WTC11 (cell line): ENCODE measurements at regions not wholly inside any gene's neighbourhood (a gene's known extent, or its start where the extent isn't known, plus 50 kb on each side); places are given as distances from the start of the nearest gene placed in this dataset.

Source experiments
- ATAC-seq: fragments of 200-7000 bp; cut with Tn5 transposase; 2 replicates; pipeline ENCODE4 v1.10.0; 2021; ENCODE audit warnings: mild to moderate bottlenecking, moderate library complexity
- CTCF ChIA-PET: fragments of 300-600 bp; sonication (Branson Sonifier 250); formaldehyde crosslinking; loops from one replicate; lab custom pipeline; 2021; ENCODE audit warnings: antibody characterized with exemption; lab: Charles Lee
- POLR2A ChIA-PET: fragments of 350-600 bp; sonication (Branson Sonifier 250); formaldehyde crosslinking; loops from one replicate; lab custom pipeline; 2021; ENCODE audit warnings: antibody characterized with exemption; lab: Charles Lee
- DNase-seq: peaks from one replicate; pipeline ENCODE4 v3.0.0; 2021; ENCODE audit warnings: low spot score
- H3K27ac Mint-ChIP-seq: 2 replicates; pipeline ENCODE4 v1.8.0; 2021; ENCODE audit warnings: mixed read lengths
- H3K27me3 Mint-ChIP-seq: 2 replicates; pipeline ENCODE4 v1.8.0; 2021; ENCODE audit warnings: low read depth, mild to moderate bottlenecking, moderate library complexity, mixed read lengths
- H3K36me3 Mint-ChIP-seq: 2 replicates; pipeline ENCODE4 v1.8.0; 2021; ENCODE audit warnings: mixed read lengths
- H3K4me1 Mint-ChIP-seq: 2 replicates; pipeline ENCODE4 v1.8.0; 2022; ENCODE audit warnings: mixed read lengths
- H3K4me3 Mint-ChIP-seq: 2 replicates; pipeline ENCODE4 v1.8.0; 2021; ENCODE audit warnings: mild to moderate bottlenecking, moderate library complexity, mixed read lengths
- H3K9me3 Mint-ChIP-seq: 2 replicates; pipeline ENCODE4 v1.8.0; 2021; ENCODE audit warnings: mixed read lengths
- AFF4 ChIP-seq: sonication (generic); formaldehyde crosslinking; IDR thresholded peaks from 2 replicates; pipeline ENCODE4 v1.8.1; 2023; ENCODE audit warnings: mild to moderate bottlenecking, missing genetic modification reagents, borderline replicate concordance
- AR ChIP-seq: fragments of 250-450 bp; sonication (Bioruptor Pico); IDR thresholded peaks from 2 replicates; pipeline ENCODE4 v1.9.0; 2021; ENCODE audit warnings: mild to moderate bottlenecking
- CTCF ChIP-seq: fragments of 200-600 bp; IDR thresholded peaks from 2 replicates; pipeline ENCODE4 v1.8.0; 2022; ENCODE audit warnings: antibody characterized with exemption
- E2F1 ChIP-seq: sonication (generic); formaldehyde crosslinking; IDR thresholded peaks from 2 replicates; pipeline ENCODE4 v1.8.0; 2022; ENCODE audit warnings: mild to moderate bottlenecking, missing genetic modification reagents
- ELF4 ChIP-seq: sonication (generic); formaldehyde crosslinking; IDR thresholded peaks from 2 replicates; pipeline ENCODE4 v1.8.1; 2022; ENCODE audit warnings: low read depth, mild to moderate bottlenecking, moderate library complexity, missing genetic modification reagents
- FOXK1 ChIP-seq: sonication (generic); formaldehyde crosslinking; IDR thresholded peaks from 2 replicates; pipeline ENCODE4 v1.8.0; 2022; ENCODE audit warnings: mild to moderate bottlenecking, moderate library complexity, missing genetic modification reagents
- GRHL2 ChIP-seq: fragments of 250-450 bp; sonication (Bioruptor Pico); IDR thresholded peaks from 2 replicates; pipeline ENCODE4 v1.8.0; 2022; ENCODE audit warnings: mild to moderate bottlenecking, moderate library complexity; ENCODE audit not compliant: insufficient replicate concordance, severe bottlenecking
- NR1H2 ChIP-seq: sonication (generic); formaldehyde crosslinking; IDR thresholded peaks from 2 replicates; pipeline ENCODE4 v1.9.0; 2021; ENCODE audit warnings: mild to moderate bottlenecking, moderate library complexity, missing genetic modification reagents
- NR2C2 ChIP-seq: sonication (generic); formaldehyde crosslinking; IDR thresholded peaks from 2 replicates; pipeline ENCODE4 v1.8.0; 2022; ENCODE audit warnings: mild to moderate bottlenecking, missing genetic modification reagents
- RELA ChIP-seq: sonication (generic); formaldehyde crosslinking; IDR thresholded peaks from 2 replicates; pipeline ENCODE4 v1.8.1; 2022; ENCODE audit warnings: missing genetic modification reagents, mild to moderate bottlenecking, borderline replicate concordance
- ZMAT4 ChIP-seq: fragments of 250-450 bp; sonication (Bioruptor Pico); IDR thresholded peaks from 2 replicates; pipeline ENCODE4 v1.9.0; 2021; ENCODE audit warnings: mild to moderate bottlenecking
- ZNF219 ChIP-seq: sonication (generic); formaldehyde crosslinking; IDR thresholded peaks from 2 replicates; pipeline ENCODE4 v1.8.0; 2023; ENCODE audit warnings: missing genetic modification reagents, mild to moderate bottlenecking, borderline replicate concordance
- ZNF317 ChIP-seq: sonication (generic); formaldehyde crosslinking; IDR thresholded peaks from 2 replicates; pipeline ENCODE4 v1.8.1; 2023; ENCODE audit warnings: low read depth, mild to moderate bottlenecking, moderate library complexity, missing genetic modification reagents, borderline replicate concordance
- ZNF396 ChIP-seq: fragments of 250-450 bp; sonication (Bioruptor Pico); IDR thresholded peaks from 2 replicates; pipeline ENCODE4 v1.8.0; 2021; ENCODE audit warnings: mild to moderate bottlenecking, moderate library complexity, borderline replicate concordance
- ZNF423 ChIP-seq: fragments of 250-450 bp; sonication (Bioruptor Pico); IDR thresholded peaks from 2 replicates; pipeline ENCODE4 v2.1.2; 2022; ENCODE audit warnings: mild to moderate bottlenecking, moderate library complexity
- TF ChIP-seq, protein P1 (sequence below): sonication (generic); formaldehyde crosslinking; IDR thresholded peaks from 2 replicates; pipeline ENCODE4 v1.8.1; 2023; ENCODE audit warnings: mild to moderate bottlenecking, missing genetic modification reagents, moderate library complexity
- TF ChIP-seq, protein P2 (sequence below): fragments of 250-450 bp; sonication (Bioruptor Pico); IDR thresholded peaks from 2 replicates; pipeline ENCODE4 v2.1.2; 2022; ENCODE audit warnings: mild to moderate bottlenecking, moderate library complexity
- TF ChIP-seq, protein P3 (sequence below): sonication (generic); formaldehyde crosslinking; IDR thresholded peaks from 2 replicates; pipeline ENCODE4 v1.8.1; 2022; ENCODE audit warnings: mild to moderate bottlenecking, missing genetic modification reagents, moderate library complexity, borderline replicate concordance
- TF ChIP-seq, protein P4 (sequence below): sonication (generic); formaldehyde crosslinking; conservative IDR thresholded peaks from 2 replicates; pipeline ENCODE4 v1.8.1; 2022; ENCODE audit warnings: mild to moderate bottlenecking, missing genetic modification reagents

GRCh38 chr16:5643855-5644531 is 546.4 kb upstream of the EEF2KMT start:
- DNase-seq (no peak), ATAC-seq (no peak)
- TF ChIP-seq RELA (CRISPR knock-in tag), result no peak
- no peak for TF ChIP-seq ZNF396 (CRISPR knock-in tag)
- no peak for TF ChIP-seq ZNF219 (CRISPR knock-in tag)
- TF ChIP-seq, protein P1, sequence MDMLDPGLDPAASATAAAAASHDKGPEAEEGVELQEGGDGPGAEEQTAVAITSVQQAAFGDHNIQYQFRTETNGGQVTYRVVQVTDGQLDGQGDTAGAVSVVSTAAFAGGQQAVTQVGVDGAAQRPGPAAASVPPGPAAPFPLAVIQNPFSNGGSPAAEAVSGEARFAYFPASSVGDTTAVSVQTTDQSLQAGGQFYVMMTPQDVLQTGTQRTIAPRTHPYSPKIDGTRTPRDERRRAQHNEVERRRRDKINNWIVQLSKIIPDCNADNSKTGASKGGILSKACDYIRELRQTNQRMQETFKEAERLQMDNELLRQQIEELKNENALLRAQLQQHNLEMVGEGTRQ (CRISPR knock-in tag), result no peak
- no peak for TF ChIP-seq ZNF423 (CRISPR knock-in tag)
- no peak for TF ChIP-seq ZMAT4 (CRISPR knock-in tag)
- TF ChIP-seq, protein P2, sequence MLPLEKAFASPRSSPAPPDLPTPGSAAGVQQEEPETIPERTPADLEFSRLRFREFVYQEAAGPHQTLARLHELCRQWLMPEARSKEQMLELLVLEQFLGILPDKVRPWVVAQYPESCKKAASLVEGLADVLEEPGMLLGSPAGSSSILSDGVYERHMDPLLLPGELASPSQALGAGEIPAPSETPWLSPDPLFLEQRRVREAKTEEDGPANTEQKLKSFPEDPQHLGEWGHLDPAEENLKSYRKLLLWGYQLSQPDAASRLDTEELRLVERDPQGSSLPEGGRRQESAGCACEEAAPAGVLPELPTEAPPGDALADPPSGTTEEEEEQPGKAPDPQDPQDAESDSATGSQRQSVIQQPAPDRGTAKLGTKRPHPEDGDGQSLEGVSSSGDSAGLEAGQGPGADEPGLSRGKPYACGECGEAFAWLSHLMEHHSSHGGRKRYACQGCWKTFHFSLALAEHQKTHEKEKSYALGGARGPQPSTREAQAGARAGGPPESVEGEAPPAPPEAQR (CRISPR knock-in tag), result no peak
- H3K4me1 Mint-ChIP-seq, result no peaks in the 10 kb centered on the region
- no peaks in the 10 kb centered on the region; the same call in 1 of the 2 replicates for H3K27me3 Mint-ChIP-seq
- H3K4me3 Mint-ChIP-seq, result no peak overlapping the region
- peaks cover 88% of the 10 kb centered on the region for H3K9me3 Mint-ChIP-seq
- peaks cover 87% of the 10 kb centered on the region for H3K36me3 Mint-ChIP-seq
- H3K27ac Mint-ChIP-seq, result no peak overlapping the region
- CTCF ChIA-PET, result no interaction called here
- POLR2A ChIA-PET, result no interaction called here

GRCh38 chr16:5642436-5642835 is 544.8 kb upstream of the EEF2KMT start:
- ChIA-PET CTCF (no interaction called here), POLR2A (no interaction called here)
- peaks cover 2% of the 10 kb centered on the region for H3K27me3 Mint-ChIP-seq
- no peak overlapping the region for H3K4me3 Mint-ChIP-seq
- peaks cover 90% of the 10 kb centered on the region for H3K36me3 Mint-ChIP-seq
- no peak overlapping the region for H3K27ac Mint-ChIP-seq
- DNase-seq, result no peak
- H3K4me1 Mint-ChIP-seq, result no peaks in the 10 kb centered on the region
- H3K9me3 Mint-ChIP-seq, result peaks cover 91% of the 10 kb centered on the region
- ATAC-seq, result no peak
- TF ChIP-seq RELA (CRISPR knock-in tag) (no peak), AR (CRISPR knock-in tag) (no peak), AFF4 (CRISPR knock-in tag) (no peak), E2F1 (CRISPR knock-in tag) (no peak), FOXK1 (CRISPR knock-in tag) (no peak), CTCF (no peak), GRHL2 (no peak), NR1H2 (CRISPR knock-in tag) (no peak), NR2C2 (CRISPR knock-in tag) (no peak), ELF4 (no peak), ZNF317 (CRISPR knock-in tag) (no peak)
- TF ChIP-seq, protein P3, sequence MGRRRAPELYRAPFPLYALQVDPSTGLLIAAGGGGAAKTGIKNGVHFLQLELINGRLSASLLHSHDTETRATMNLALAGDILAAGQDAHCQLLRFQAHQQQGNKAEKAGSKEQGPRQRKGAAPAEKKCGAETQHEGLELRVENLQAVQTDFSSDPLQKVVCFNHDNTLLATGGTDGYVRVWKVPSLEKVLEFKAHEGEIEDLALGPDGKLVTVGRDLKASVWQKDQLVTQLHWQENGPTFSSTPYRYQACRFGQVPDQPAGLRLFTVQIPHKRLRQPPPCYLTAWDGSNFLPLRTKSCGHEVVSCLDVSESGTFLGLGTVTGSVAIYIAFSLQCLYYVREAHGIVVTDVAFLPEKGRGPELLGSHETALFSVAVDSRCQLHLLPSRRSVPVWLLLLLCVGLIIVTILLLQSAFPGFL (CRISPR knock-in tag), result no peak
- TF ChIP-seq, protein P4, sequence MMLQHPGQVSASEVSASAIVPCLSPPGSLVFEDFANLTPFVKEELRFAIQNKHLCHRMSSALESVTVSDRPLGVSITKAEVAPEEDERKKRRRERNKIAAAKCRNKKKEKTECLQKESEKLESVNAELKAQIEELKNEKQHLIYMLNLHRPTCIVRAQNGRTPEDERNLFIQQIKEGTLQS (CRISPR knock-in tag), result no peak
